Aorta (tissue), 5 donors: ENCODE measurements at regions not wholly inside any gene's neighbourhood (a gene's known extent, or its start where the extent isn't known, plus 50 kb on each side); places are given as distances from the start of the nearest gene placed in this dataset.

Experiments
- ATAC-seq: fragments of 200-7000 bp; cut with Tn5 transposase; one replicate; pipeline ENCODE4 v1.9.1; 2022; ENCODE audit warnings: moderate library complexity; ENCODE audit not compliant: low FRiP score
- DNase-seq, 2 donors: peaks; one replicate each; pipeline ENCODE4 v3.0.0-alpha.2; 2020
- H3K27ac ChIP-seq, 2 donors: one replicate each; pipeline ENCODE4 v1.5.1; 2013; ENCODE audit warnings: low read length in 2 of 2, mild to moderate bottlenecking in 2 of 2, moderate library complexity in 2 of 2, control low read depth in 1 of 2, inconsistent platforms in 1 of 2, low read depth in 1 of 2
- H3K27me3 ChIP-seq, 2 donors: one replicate each; pipeline ENCODE4 v1.6.1; 2013; ENCODE audit warnings: control low read depth in 1 of 2, low read length in 1 of 2, mild to moderate bottlenecking in 1 of 2, moderate library complexity in 1 of 2; ENCODE audit not compliant: insufficient read depth in 2 of 2, control insufficient read depth in 1 of 2
- H3K36me3 ChIP-seq, 2 donors: one replicate each; pipeline ENCODE4 v1.6.1; 2013; ENCODE audit warnings: control low read depth in 1 of 2, low read length in 1 of 2, mild to moderate bottlenecking in 1 of 2; ENCODE audit not compliant: insufficient read depth in 2 of 2, control insufficient read depth in 1 of 2
- H3K4me1 ChIP-seq, 2 donors: one replicate each; pipeline ENCODE4 v1.6.1; 2013; ENCODE audit warnings: low read length in 2 of 2, control low read depth in 1 of 2, mild to moderate bottlenecking in 1 of 2, moderate library complexity in 1 of 2; ENCODE audit not compliant: insufficient read depth in 2 of 2, control insufficient read depth in 1 of 2
- H3K4me3 ChIP-seq, 2 donors: one replicate each; pipeline ENCODE4 v1.5.1; 2013; ENCODE audit warnings: low read length in 2 of 2, control low read depth in 1 of 2, mild to moderate bottlenecking in 1 of 2
- H3K9me3 ChIP-seq: one replicate; pipeline ENCODE4 v1.6.1; 2013; ENCODE audit warnings: mild to moderate bottlenecking, low read length; ENCODE audit not compliant: control insufficient read depth
- WGBS, 2 donors: extraction: QIAGEN DNeasy Blood & Tissue Kit; methylation state at CpG; one replicate each; pipeline ENCODE4 v1.1.7; 2013; 5-methylcytosine and 5-hydroxymethylcytosine counted together
- intact Hi-C, 2 donors: fragments of 100-400 bp; cut with DNase I; formaldehyde crosslinking; loops; one replicate each; pipeline versions ENCODE4 v1.14.2 to v1.15.0; 2022
- donor health status: healthy with polysubstance abuse.
- donor health status: Bipolar disorder and iron deficiency.
- donor health status: DM: no; HTN: no; CAD: no.
- donor health status: DM: no; HTN: no; CAD: no.
- donor health status: DM: yes; HTN: yes; CAD: no.

GRCh38 chr4:138761638-138762220 is 253.9 kb upstream of the NOCT start:
- Histone ChIP-seq H3K36me3 (no peaks in the 10 kb centered on the region), H3K27me3 (no peaks in the 10 kb centered on the region), H3K4me1 (peaks cover 0 to 2% of the 10 kb centered on the region in 2 donors), H3K27ac (no peak overlapping the region), H3K9me3 (no peaks in the 10 kb centered on the region), H3K4me3 (no peak overlapping the region)
- intact Hi-C loops, result no loop called here
- WGBS, 2 donors, result 39 to 43% methylated on average over 1 of the region's 1 CpG
- no peak for ATAC-seq
- DNase-seq, result no peak

GRCh38 chr4:138759554-138759902 is 256.1 kb upstream of the NOCT start:
- peaks cover 2% of the 10 kb centered on the region for H3K9me3 ChIP-seq
- no peak overlapping the region for H3K27ac ChIP-seq
- no peak overlapping the region for H3K4me3 ChIP-seq
- WGBS, 2 donors, result 89 to 96% methylated on average over 2 of the region's 2 CpGs
- H3K27me3 ChIP-seq, result no peaks in the 10 kb centered on the region
- DNase-seq (no peak), ATAC-seq (no peak)
- H3K4me1 ChIP-seq, result peaks cover 0 to 2% of the 10 kb centered on the region in 2 donors
- no peaks in the 10 kb centered on the region for H3K36me3 ChIP-seq
- intact Hi-C loops, result no loop called here

- DNase-seq, result no peak
- peaks cover 0 to 2% of the 10 kb centered on the region in 2 donors for H3K4me1 ChIP-seq
- WGBS, 2 donors, result 87 to 88% methylated on average over 9 of the region's 9 CpGs
- ATAC-seq, result no peak
- H3K27me3 ChIP-seq, result no peaks in the 10 kb centered on the region
- intact Hi-C loops, result no loop called here
- no peaks in the 10 kb centered on the region for H3K36me3 ChIP-seq
- no peak overlapping the region for H3K4me3 ChIP-seq
- H3K27ac ChIP-seq, result no peak overlapping the region
- peaks cover 2% of the 10 kb centered on the region for H3K9me3 ChIP-seq
These were observed 256.6 kb upstream of the NOCT start for GRCh38 chr4:138758876-138759553.

GRCh38 chr4:138758196-138758595 is 257.4 kb upstream of the NOCT start:
- 88 to 91% methylated on average over 5 of the region's 5 CpGs for WGBS, 2 donors
- Histone ChIP-seq H3K4me1 (peaks cover 0 to 2% of the 10 kb centered on the region in 2 donors), H3K9me3 (peaks cover 2% of the 10 kb centered on the region), H3K36me3 (no peaks in the 10 kb centered on the region), H3K27ac (no peak overlapping the region), H3K4me3 (no peak overlapping the region), H3K27me3 (no peaks in the 10 kb centered on the region)
- DNase-seq (no peak), ATAC-seq (no peak)
- intact Hi-C loops, result no loop called here

- intact Hi-C loops, result no loop called here
- H3K27me3 ChIP-seq, result no peaks in the 10 kb centered on the region
These were observed 258.1 kb upstream of the NOCT start for GRCh38 chr4:138757432-138757831.

GRCh38 chr4:138756519-138756918 is 259.1 kb upstream of the NOCT start:
- Histone ChIP-seq H3K36me3 (no peaks in the 10 kb centered on the region), H3K27me3 (no peaks in the 10 kb centered on the region), H3K4me3 (no peak overlapping the region), H3K27ac (no peak overlapping the region), H3K9me3 (peaks cover 3% of the 10 kb centered on the region), H3K4me1 (peaks cover 0 to 2% of the 10 kb centered on the region in 2 donors)
- DNase-seq (no peak), ATAC-seq (no peak)
- intact Hi-C loops, result no loop called here

More at GRCh38 chr4:138757432-138757831, 258.1 kb upstream of the NOCT start:
- no peak for DNase-seq
- WGBS, 2 donors, result 87 to 89% methylated on average over 4 of the region's 4 CpGs
- no peak for ATAC-seq
- Histone ChIP-seq H3K36me3 (no peaks in the 10 kb centered on the region), H3K9me3 (peaks cover 3% of the 10 kb centered on the region), H3K4me3 (no peak overlapping the region), H3K4me1 (peaks cover 0 to 2% of the 10 kb centered on the region in 2 donors), H3K27ac (no peak overlapping the region)

- Histone ChIP-seq H3K27ac (no peak overlapping the region), H3K9me3 (peaks cover 4% of the 10 kb centered on the region), H3K36me3 (no peaks in the 10 kb centered on the region), H3K4me1 (peaks cover 0 to 3% of the 10 kb centered on the region in 2 donors), H3K27me3 (no peaks in the 10 kb centered on the region), H3K4me3 (no peak overlapping the region)
- ATAC-seq, result no peak
- WGBS, 2 donors, result 95% methylated on average over 3 of the region's 3 CpGs
- DNase-seq, result no peak
- intact Hi-C loops, result no loop called here
These were observed 264.3 kb upstream of the NOCT start for GRCh38 chr4:138751309-138751708.

GRCh38 chr4:138749303-138749702 is 266.3 kb upstream of the NOCT start:
- no peaks in the 10 kb centered on the region for H3K36me3 ChIP-seq
- peaks cover 0 to 3% of the 10 kb centered on the region in 2 donors for H3K4me1 ChIP-seq
- peaks cover 3% of the 10 kb centered on the region for H3K9me3 ChIP-seq
- H3K27me3 ChIP-seq, result no peaks in the 10 kb centered on the region
- DNase-seq (no peak), ATAC-seq (no peak)
- no peak overlapping the region for H3K4me3 ChIP-seq
- WGBS, 2 donors, result 87 to 89% methylated on average over 2 of the region's 2 CpGs
- H3K27ac ChIP-seq, result no peak overlapping the region
- intact Hi-C loops, result no loop called here

GRCh38 chr4:138741766-138742377 is 273.7 kb upstream of the NOCT start:
- Histone ChIP-seq H3K4me1 (no peaks in the 10 kb centered on the region), H3K4me3 (no peak overlapping the region), H3K36me3 (no peaks in the 10 kb centered on the region), H3K9me3 (no peaks in the 10 kb centered on the region), H3K27me3 (no peaks in the 10 kb centered on the region), H3K27ac (no peak overlapping the region)
- intact Hi-C loops, result no loop called here
- DNase-seq (no peak), ATAC-seq (no peak)
- 60 to 67% methylated on average over 5 of the region's 5 CpGs for WGBS, 2 donors
